HG03571 (cell line): ENCODE measurements at regions not wholly inside any gene's neighbourhood (a gene's known extent, or its start where the extent isn't known, plus 50 kb on each side); places are given as distances from the start of the nearest gene placed in this dataset.

Source experiments
- ATAC-seq: cut with Tn5 transposase; IDR thresholded peaks from one replicate; pipeline ENCODE4 v1.9.1; 2021; ENCODE audit not compliant: unreplicated experiment

- no peak for ATAC-seq
Observed at GRCh38 chr18:67621906-67622305, 105.4 kb upstream of the DSEL start.

- ATAC-seq, result no peak
Observed at GRCh38 chr18:67621049-67621713, 104.7 kb upstream of the DSEL start.

- no peak for ATAC-seq
Observed at GRCh38 chr18:67618061-67618460, 101.5 kb upstream of the DSEL start.

- no peak for ATAC-seq
Observed at GRCh38 chr18:67615876-67616275, 99.4 kb upstream of the DSEL start.

GRCh38 chr18:67613731-67614130 lies 97.2 kb upstream of the DSEL start:
- ATAC-seq, result no peak

GRCh38 chr18:67612281-67612680 lies 95.8 kb upstream of the DSEL start:
- no peak for ATAC-seq

GRCh38 chr18:67608615-67609273 lies 92.2 kb upstream of the DSEL start:
- ATAC-seq, result no peak

GRCh38 chr18:67608191-67608590 lies 91.7 kb upstream of the DSEL start:
- no peak for ATAC-seq

- no peak for ATAC-seq
Observed at GRCh38 chr18:67600181-67601180, 84.0 kb upstream of the DSEL start.

- no peak for ATAC-seq
Observed at GRCh38 chr18:67599277-67599676, 82.8 kb upstream of the DSEL start.

- ATAC-seq, result no peak
Observed at GRCh38 chr18:67597759-67598158, 81.2 kb upstream of the DSEL start.

GRCh38 chr18:67596003-67596402 lies 79.5 kb upstream of the DSEL start:
- no peak for ATAC-seq

GRCh38 chr18:67590571-67591141 lies 74.1 kb upstream of the DSEL start:
- ATAC-seq, result no peak

GRCh38 chr18:67589325-67589724 lies 72.8 kb upstream of the DSEL start:
- no peak for ATAC-seq

- no peak for ATAC-seq
Observed at GRCh38 chr18:67586101-67586500, 69.6 kb upstream of the DSEL start.

GRCh38 chr18:67583621-67584020 lies 67.1 kb upstream of the DSEL start:
- no peak for ATAC-seq

GRCh38 chr18:67582488-67582887 lies 66.0 kb upstream of the DSEL start:
- ATAC-seq, result no peak

GRCh38 chr18:67581178-67581577 lies 64.7 kb upstream of the DSEL start:
- ATAC-seq, result no peak

- ATAC-seq, result no peak
Observed at GRCh38 chr18:67577386-67577785, 60.9 kb upstream of the DSEL start.

GRCh38 chr18:67574749-67575148 lies 58.2 kb upstream of the DSEL start:
- no peak for ATAC-seq

GRCh38 chr18:67568166-67568565 lies 51.6 kb upstream of the DSEL start:
- ATAC-seq, result no peak
